Esophagus squamous epithelium (tissue), 4 donors: ENCODE measurements at regions not wholly inside any gene's neighbourhood (a gene's known extent, or its start where the extent isn't known, plus 50 kb on each side); places are given as distances from the start of the nearest gene placed in this dataset.
"Not testable (repeated sequence)": the region's sequence is repeated elsewhere in the genome, so short reads cannot be mapped to it uniquely, and the experiment has no call there.

Experiments used
- POLR2A ChIP-seq, 4 donors: fragments of 450-650 bp; IDR thresholded peaks; one replicate each; pipeline ENCODE4 v1.6.1; 2017; ENCODE audit warnings: antibody characterized with exemption in 4 of 4, mild to moderate bottlenecking in 4 of 4, moderate library complexity in 3 of 4
- TF ChIP-seq, protein P1 (sequence below), 6 experiments: fragments of 450-650 bp in 4 of 6; fragments of 200-600 bp in 2 of 6; sonication (generic) in 2 of 6; IDR thresholded peaks; one replicate each; pipeline ENCODE4 v1.5.1; 2016 to 2019; ENCODE audit warnings: antibody characterized with exemption in 6 of 6, mild to moderate bottlenecking in 4 of 6, moderate library complexity in 4 of 6

DNA sequence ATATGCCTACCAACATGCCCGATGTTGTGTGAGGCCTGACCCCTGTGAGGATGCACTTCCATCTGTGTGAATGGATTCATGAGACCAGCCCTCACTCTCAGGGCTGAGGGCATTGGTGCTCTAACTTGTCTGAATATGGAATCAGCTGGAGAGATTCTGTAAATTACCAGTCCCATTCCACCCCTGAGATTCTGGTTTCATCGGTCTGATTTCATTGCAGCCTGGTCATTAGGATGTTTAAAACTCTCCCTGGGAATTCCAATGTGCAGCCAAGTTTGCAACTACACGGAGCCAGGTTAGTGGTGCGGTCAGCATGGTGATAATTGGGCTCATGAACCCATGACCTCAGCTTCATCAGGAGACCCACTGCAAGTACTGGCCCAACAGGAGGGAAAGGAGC is 51.4 kb upstream of the TP53BP2 start:
- not testable (repeated sequence) for TF ChIP-seq POLR2A (IDR thresholded peaks at IDR 0.05)
- TF ChIP-seq, protein P1, sequence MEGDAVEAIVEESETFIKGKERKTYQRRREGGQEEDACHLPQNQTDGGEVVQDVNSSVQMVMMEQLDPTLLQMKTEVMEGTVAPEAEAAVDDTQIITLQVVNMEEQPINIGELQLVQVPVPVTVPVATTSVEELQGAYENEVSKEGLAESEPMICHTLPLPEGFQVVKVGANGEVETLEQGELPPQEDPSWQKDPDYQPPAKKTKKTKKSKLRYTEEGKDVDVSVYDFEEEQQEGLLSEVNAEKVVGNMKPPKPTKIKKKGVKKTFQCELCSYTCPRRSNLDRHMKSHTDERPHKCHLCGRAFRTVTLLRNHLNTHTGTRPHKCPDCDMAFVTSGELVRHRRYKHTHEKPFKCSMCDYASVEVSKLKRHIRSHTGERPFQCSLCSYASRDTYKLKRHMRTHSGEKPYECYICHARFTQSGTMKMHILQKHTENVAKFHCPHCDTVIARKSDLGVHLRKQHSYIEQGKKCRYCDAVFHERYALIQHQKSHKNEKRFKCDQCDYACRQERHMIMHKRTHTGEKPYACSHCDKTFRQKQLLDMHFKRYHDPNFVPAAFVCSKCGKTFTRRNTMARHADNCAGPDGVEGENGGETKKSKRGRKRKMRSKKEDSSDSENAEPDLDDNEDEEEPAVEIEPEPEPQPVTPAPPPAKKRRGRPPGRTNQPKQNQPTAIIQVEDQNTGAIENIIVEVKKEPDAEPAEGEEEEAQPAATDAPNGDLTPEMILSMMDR (IDR thresholded peaks at IDR 0.05), result not testable (repeated sequence)
